Amniotic stem cell (primary cell): ENCODE measurements at regions not wholly inside any gene's neighbourhood (a gene's known extent, or its start where the extent isn't known, plus 50 kb on each side); places are given as distances from the start of the nearest gene placed in this dataset.
A peak's percentile ranks its signal among the peaks of the same experiment; 100 is the strongest.

ENCODE experiments used
- DNase-seq: peaks from one replicate; lab custom pipeline; 2025; lab: John Stamatoyannopoulos, UW

DNA sequence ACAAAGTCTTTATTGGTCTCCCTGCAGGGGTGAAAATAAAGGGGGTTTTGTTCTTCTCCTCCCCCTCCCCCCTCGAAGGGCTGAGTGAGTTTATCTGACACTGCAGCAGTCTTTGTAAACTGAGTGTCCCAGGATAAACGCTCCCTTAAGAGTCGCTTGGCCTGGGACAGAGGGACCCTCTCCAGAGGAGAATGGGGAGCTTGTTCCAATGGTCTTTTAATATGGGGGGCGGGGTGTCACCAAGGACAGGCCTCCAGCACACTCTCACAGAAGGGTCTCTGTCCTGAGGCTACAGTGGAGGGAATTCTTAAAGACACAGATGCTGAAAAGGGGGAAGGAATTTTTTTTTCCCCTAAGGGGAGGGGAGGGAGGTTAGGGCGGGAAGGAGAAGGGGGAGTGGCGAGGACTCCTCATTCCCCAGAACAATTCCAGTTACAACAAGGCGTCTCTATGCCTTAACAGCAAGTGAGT is 455.5 kb downstream of the SOX9 start:
- no peak for DNase-seq

GRCh38 chr17:72578817-72579470 is 458.1 kb downstream of the SOX9 start:
- DNase-seq: no peak

GRCh38 chr17:72579990-72580320 is 459.1 kb downstream of the SOX9 start:
- no peak for DNase-seq

DNA sequence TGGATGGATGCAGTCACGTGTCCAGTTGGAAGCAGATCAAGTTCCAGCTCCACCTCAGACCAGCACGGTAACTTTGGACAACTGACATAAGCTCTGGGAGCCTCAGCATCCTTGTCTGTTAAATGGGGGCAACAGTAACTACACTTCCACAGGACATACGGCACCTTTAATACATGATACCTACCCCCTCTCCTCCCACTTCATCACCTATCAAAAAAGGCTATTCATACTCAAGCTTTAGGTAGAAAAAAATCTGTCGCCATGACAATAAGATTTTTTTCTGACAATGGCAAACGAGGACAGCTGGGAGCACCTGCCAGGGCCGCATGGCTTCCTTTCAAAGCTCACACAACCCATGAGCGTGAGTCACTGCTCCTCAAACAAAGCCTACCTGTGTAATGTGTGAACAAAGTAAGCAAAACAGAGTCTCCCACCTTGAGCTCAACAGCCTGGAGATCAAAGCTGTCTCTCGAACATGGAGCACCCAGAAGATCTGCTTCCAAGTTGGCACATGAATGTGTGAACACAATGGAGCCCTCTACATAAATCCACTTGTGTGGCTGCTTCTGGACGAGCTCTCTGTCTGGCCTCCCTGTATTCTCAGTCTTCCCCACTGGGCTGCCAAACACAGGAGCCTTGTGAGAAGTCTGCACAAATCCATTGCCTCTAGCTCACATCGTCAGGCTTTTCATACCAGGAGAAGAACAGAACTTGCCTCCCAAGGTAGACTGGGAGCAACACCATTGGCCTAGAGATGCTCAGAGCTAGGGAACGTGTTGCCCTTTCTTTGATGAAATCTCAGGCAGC is 459.7 kb downstream of the SOX9 start:
- no peak for DNase-seq

- DNase-seq: no peak
Measured at GRCh38 chr17:72587156-72587555, 466.3 kb downstream of the SOX9 start.

GRCh38 chr17:72587773-72588511 is 467.1 kb downstream of the SOX9 start:
- DNase-seq: no peak

DNA sequence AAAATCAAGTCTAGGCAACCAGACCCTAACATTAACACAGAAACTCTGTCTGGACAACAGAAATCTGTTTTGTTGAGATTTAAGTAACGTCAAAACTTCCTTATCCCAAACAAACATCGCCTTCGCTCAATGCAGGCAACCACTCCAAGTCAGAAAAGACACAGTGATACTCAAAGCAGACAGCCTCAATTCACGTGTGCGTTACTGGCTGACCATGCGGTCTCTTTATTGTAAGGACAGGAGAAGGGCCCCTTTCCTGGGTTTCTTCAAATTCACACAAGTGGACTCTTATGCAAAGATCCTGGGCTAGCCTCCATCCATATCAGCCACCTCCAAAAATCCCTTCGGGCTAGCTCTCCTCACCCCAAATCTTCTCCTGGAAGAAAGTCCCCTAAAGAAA is 467.7 kb downstream of the SOX9 start:
- DNase-seq: no peak

DNA sequence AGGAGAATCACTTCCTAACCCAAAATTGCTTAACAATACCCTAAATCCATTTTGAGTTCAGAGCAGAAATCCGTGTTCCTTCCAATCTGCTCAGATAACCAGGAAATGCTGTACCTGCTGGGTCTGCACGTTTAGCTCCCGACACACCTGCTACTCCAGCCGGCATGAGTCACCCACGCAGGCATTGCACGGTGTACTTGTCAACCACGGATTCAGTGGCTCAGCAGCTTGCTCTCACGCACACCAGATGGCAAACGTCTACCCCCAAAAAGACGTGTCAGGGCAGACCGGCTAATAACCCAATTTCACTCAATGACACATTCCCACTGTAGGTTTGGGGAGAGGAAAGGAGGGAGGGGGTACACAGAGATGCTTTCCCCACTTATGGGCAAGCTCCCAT is 468.1 kb downstream of the SOX9 start:
- DNase-seq: no peak

DNA sequence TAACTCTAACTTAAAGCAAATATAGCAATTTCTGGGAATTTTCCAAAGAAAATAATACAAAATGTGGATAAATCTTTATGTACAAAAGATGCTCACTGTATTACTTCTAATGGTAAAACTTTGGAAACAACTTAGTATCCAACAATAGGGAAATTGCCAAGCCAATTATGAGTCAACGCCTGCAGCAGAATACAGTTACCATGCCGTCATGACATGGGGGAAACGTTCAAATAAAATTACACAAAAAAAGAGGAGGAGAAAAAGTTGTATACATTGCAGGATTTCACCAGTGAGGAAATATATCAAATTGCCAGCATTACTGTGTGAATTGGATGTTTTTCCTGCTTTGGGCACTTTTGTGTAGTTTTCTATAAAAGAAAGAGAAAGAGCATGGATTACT is 469.6 kb downstream of the SOX9 start:
- peak; percentile 22 for DNase-seq

DNA sequence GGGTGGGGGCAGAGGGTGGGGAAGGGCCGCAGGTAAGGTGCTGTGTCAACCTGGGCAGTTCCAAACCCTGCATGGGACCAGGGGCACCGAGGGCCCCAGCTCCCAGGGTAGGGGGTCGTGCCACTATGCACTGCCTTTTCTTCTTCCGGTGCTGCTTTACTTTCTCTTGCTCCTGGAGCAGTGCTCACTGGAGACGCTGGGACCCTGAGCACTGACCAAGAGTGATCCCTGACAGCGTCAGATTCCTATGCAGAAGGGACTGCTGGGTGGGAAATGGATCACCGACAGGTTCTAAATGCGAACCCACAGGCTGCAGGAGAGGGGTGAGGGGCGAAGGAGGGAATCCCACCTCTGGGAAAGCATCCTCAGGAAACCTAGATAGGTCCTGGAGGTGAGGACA is 470.1 kb downstream of the SOX9 start:
- DNase-seq: no peak

- DNase-seq: no peak
Measured at GRCh38 chr17:72591289-72592241, 470.7 kb downstream of the SOX9 start.

- DNase-seq: peak; percentile 56
Measured at GRCh38 chr17:72592242-72592966, 471.6 kb downstream of the SOX9 start.

GRCh38 chr17:72592967-72593325 is 472.1 kb downstream of the SOX9 start:
- DNase-seq: no peak

DNA sequence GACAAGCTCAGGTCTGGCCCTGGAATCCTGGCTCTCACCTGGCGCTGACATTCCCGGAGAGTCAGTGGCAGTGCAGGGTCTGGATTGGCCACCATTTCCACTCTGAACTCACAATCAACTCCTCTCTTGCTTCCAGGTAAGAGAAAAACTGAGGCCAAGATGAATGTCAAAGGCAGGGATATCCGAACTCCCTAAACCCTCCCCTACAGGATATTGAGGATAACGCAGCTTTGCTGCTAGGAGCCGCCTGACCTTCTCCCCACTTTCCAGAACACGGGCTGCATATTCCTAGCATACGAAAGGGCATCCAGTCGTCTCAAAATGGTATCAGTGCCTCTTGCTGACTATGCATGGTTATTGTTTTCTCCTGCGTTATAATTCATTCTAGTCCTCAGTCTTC is 473.4 kb downstream of the SOX9 start:
- no peak for DNase-seq
